ENCODE measurements at regions not wholly inside any gene's neighbourhood (a gene's known extent, or its start where the extent isn't known, plus 50 kb on each side); places are given as distances from the start of the nearest gene placed in this dataset.

DNA sequence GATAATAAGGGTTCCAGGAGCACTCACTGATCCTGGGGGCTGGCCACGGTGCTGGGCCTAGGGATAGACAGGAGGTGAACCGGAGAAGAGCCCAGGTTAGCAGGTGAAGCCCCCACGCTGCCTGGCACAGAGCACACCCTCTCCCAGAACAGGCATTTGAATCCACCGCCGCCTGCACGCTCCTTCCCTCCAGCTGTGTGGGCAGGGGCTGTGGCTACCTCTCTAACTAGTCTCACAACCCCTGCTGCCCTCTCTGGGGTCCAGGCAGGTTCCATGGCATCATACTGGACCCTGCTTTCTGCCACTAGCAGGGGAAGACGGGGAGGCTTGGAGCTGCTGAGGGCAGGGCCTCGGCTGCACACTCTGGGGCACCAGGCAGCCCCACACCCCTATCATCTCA lies 358.0 kb downstream of the CTTN start:
- H3K4me1 ChIP-seq: peaks cover 0 to 7% (median 0%) of the 10 kb centered on the region in 4 donors
- H3K27me3 ChIP-seq: peaks cover 0 to 32% of the 10 kb centered on the region in 2 donors
- H3K27ac ChIP-seq: no peak overlapping the region
- peaks cover 0 to 10% (median 8%) of the 10 kb centered on the region in 3 donors for H3K9me3 ChIP-seq
- intact Hi-C loops (cut with DNase I; ENCODE audit: low total_unique reads): loop anchor here (5.0 kb wide), 1 partner anchor 289 kb away; no protein-coding TSS in a partner anchor
- TF ChIP-seq, protein P1, sequence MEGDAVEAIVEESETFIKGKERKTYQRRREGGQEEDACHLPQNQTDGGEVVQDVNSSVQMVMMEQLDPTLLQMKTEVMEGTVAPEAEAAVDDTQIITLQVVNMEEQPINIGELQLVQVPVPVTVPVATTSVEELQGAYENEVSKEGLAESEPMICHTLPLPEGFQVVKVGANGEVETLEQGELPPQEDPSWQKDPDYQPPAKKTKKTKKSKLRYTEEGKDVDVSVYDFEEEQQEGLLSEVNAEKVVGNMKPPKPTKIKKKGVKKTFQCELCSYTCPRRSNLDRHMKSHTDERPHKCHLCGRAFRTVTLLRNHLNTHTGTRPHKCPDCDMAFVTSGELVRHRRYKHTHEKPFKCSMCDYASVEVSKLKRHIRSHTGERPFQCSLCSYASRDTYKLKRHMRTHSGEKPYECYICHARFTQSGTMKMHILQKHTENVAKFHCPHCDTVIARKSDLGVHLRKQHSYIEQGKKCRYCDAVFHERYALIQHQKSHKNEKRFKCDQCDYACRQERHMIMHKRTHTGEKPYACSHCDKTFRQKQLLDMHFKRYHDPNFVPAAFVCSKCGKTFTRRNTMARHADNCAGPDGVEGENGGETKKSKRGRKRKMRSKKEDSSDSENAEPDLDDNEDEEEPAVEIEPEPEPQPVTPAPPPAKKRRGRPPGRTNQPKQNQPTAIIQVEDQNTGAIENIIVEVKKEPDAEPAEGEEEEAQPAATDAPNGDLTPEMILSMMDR (IDR thresholded peaks at IDR 0.05): no peak
- H3K4me3 ChIP-seq: no peak overlapping the region
- DNase-seq: no peak
- H3K36me3 ChIP-seq: no peaks in the 10 kb centered on the region

- no peak for DNase-seq
- Histone ChIP-seq H3K9me3 (peaks cover 0 to 6% (median 5%) of the 10 kb centered on the region in 3 donors), H3K36me3 (no peaks in the 10 kb centered on the region), H3K27ac (no peak overlapping the region), H3K27me3 (peaks cover 0 to 32% of the 10 kb centered on the region in 2 donors), H3K4me1 (peaks cover 0 to 7% (median 0%) of the 10 kb centered on the region in 4 donors), H3K4me3 (no peak overlapping the region)
- TF ChIP-seq, protein P1 (IDR thresholded peaks at IDR 0.05): no peak
- intact Hi-C loops (cut with DNase I; ENCODE audit: low total_unique reads): loop anchor here (5.0 kb wide), 1 partner anchor 289 kb away; no protein-coding TSS in a partner anchor
These were observed 358.4 kb downstream of the CTTN start for GRCh38 chr11:70756756-70757155.

- no peak overlapping the region for H3K27ac ChIP-seq
- peaks cover 0 to 32% of the 10 kb centered on the region in 2 donors for H3K27me3 ChIP-seq
- H3K4me1 ChIP-seq: peaks cover 0 to 7% (median 0%) of the 10 kb centered on the region in 4 donors
- peaks cover 0 to 6% (median 5%) of the 10 kb centered on the region in 3 donors for H3K9me3 ChIP-seq
- no peaks in the 10 kb centered on the region for H3K36me3 ChIP-seq
- DNase-seq: no peak
- intact Hi-C loops (cut with DNase I; ENCODE audit: low total_unique reads): loop anchor here (5.0 kb wide), 1 partner anchor 290 kb away; no protein-coding TSS in a partner anchor
- H3K4me3 ChIP-seq: no peak overlapping the region
- TF ChIP-seq, protein P1 (IDR thresholded peaks at IDR 0.05): no peak
These were observed 358.9 kb downstream of the CTTN start for GRCh38 chr11:70757241-70757640.

- H3K36me3 ChIP-seq: no peaks in the 10 kb centered on the region
- intact Hi-C loops (cut with DNase I; ENCODE audit: low total_unique reads): loop anchor here (5.0 kb wide), 1 partner anchor 291 kb away; no protein-coding TSS in a partner anchor
- peaks cover 0 to 35% of the 10 kb centered on the region in 2 donors for H3K27me3 ChIP-seq
- peaks cover 0 to 6% (median 5%) of the 10 kb centered on the region in 3 donors for H3K9me3 ChIP-seq
- no peak overlapping the region for H3K27ac ChIP-seq
- TF ChIP-seq, protein P1 (IDR thresholded peaks at IDR 0.05): no peak
- H3K4me1 ChIP-seq: peaks cover 0 to 7% (median 0%) of the 10 kb centered on the region in 4 donors
- H3K4me3 ChIP-seq: no peak overlapping the region
- DNase-seq: no peak
These were observed 359.9 kb downstream of the CTTN start for GRCh38 chr11:70758206-70758605.

- no peak for DNase-seq
- TF ChIP-seq, protein P1 (IDR thresholded peaks at IDR 0.05): no peak
- Histone ChIP-seq H3K9me3 (peaks cover 0 to 6% (median 5%) of the 10 kb centered on the region in 3 donors), H3K4me3 (no peak overlapping the region), H3K4me1 (peaks cover 0 to 7% (median 0%) of the 10 kb centered on the region in 4 donors), H3K36me3 (no peaks in the 10 kb centered on the region), H3K27ac (no peak overlapping the region), H3K27me3 (peaks cover 0 to 35% of the 10 kb centered on the region in 2 donors)
- intact Hi-C loops (cut with DNase I; ENCODE audit: low total_unique reads): loop anchor here (5.0 kb wide), 1 partner anchor 293 kb away; no protein-coding TSS in a partner anchor
These were observed 361.5 kb downstream of the CTTN start for GRCh38 chr11:70759846-70760245.
